ENCODE measurements at regions not wholly inside any gene's neighbourhood (a gene's known extent, or its start where the extent isn't known, plus 50 kb on each side); places are given as distances from the start of the nearest gene placed in this dataset.

DNA sequence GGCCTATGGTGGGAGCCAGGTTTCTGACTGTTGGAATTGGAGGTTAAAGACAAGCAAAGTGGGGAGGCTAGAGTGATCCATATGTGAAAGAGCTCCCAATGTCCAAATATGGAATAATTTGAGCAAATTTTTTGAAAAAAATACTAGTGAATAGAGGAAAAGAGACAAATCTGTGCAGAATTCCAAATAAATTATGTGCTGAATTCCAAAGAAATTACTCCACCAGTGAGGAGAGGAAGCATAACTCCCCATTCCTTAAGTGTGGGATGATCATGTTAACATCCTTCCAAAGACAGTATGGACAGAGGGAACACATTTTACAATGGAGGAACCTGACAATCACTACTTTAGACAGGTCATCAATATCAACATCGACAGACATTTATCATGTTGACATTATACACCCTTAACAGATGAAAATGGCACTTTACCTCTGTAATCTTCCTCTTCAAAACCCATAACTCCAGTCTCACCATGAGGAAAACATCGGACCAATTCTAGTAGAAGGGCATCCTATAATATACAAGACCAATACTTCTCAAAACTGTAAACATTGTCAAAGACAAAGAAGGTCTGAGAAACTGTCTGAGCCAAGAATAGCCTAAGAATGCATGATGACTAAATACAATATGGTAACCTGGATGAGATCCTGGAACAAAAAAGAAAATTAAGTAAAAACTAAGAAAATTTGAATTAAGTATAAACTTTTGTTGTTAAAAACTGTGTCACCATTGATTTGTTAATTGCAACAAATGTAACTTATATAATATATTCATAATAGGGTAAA is 71.5 kb upstream of the RGS4 start:
- TF ChIP-seq, protein P1, sequence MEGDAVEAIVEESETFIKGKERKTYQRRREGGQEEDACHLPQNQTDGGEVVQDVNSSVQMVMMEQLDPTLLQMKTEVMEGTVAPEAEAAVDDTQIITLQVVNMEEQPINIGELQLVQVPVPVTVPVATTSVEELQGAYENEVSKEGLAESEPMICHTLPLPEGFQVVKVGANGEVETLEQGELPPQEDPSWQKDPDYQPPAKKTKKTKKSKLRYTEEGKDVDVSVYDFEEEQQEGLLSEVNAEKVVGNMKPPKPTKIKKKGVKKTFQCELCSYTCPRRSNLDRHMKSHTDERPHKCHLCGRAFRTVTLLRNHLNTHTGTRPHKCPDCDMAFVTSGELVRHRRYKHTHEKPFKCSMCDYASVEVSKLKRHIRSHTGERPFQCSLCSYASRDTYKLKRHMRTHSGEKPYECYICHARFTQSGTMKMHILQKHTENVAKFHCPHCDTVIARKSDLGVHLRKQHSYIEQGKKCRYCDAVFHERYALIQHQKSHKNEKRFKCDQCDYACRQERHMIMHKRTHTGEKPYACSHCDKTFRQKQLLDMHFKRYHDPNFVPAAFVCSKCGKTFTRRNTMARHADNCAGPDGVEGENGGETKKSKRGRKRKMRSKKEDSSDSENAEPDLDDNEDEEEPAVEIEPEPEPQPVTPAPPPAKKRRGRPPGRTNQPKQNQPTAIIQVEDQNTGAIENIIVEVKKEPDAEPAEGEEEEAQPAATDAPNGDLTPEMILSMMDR (IDR thresholded peaks at IDR 0.05) = no peak
- TF ChIP-seq POLR2A (IDR thresholded peaks at IDR 0.05) = no peak
